Activated CD4-positive, CD25-positive, alpha-beta regulatory T cell treated with anti-CD3 and anti-CD28 coated beads, Interleukin-2, amount 50 U/mL, for 16 hours (primary cell): ENCODE measurements at regions not wholly inside any gene's neighbourhood (a gene's known extent, or its start where the extent isn't known, plus 50 kb on each side); places are given as distances from the start of the nearest gene placed in this dataset.

ENCODE experiments used
- DNase-seq: peaks from one replicate; pipeline ENCODE4 v3.0.0-alpha.2; 2020; ENCODE audit warnings: low read depth, low spot score

DNA sequence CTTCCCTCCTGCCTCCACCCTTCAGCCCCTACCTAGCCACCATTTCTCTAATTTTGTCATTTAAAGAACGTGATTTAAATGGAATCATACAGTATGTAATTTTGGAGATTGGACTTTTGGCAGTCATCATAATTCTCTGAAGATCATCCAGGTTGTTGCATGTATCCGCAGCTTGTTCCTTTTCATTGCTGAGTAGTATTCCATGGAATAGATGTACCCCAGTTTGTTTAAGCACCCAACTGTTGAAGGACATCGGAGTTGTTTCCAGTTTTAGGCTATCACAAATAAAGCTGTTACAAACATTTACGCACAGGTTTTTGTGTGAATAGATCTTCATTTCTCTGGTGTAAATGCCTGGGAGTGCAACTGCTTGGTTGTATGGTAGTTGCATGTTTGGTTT, 61.1 kb upstream of the PWP1 start:
- DNase-seq = no peak

DNA sequence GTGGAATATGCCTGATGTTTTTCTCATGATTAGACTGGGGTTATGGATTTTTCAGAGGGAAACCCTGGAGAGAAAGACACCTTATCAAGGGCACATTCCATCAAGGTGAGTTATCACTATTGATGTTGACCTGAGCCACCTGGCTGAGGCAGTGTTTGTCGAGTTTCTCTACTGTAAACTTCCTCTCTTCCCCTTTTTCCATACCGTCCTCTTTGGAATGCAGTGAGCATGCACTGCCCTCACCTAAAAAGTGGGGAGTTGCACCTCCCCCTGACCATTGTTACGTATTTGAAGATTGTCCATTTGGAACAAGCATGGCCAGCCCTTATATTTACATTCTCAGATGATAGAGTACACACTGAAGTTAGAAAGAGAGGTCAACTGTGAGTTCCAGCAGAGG, 53.9 kb upstream of the PWP1 start:
- DNase-seq = no peak

DNA sequence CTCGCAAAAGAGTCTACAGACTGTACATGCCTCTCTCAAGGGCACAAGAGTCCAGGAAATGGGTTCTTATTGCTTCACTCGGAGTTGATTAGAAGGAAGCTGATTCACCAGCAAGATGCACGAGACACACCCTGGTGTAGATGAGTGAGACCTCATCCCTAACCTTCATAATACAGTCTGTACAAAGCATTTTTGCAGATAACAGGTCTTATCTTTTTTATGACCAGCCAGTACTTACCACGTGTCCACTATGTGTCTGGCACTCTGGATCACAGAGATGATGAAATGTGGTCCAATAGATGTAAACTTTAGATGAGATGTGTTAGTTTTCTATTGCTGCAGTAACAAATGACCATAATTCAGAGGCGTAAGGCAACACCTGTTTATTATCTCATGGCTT, 53.4 kb upstream of the PWP1 start:
- no peak for DNase-seq

DNA sequence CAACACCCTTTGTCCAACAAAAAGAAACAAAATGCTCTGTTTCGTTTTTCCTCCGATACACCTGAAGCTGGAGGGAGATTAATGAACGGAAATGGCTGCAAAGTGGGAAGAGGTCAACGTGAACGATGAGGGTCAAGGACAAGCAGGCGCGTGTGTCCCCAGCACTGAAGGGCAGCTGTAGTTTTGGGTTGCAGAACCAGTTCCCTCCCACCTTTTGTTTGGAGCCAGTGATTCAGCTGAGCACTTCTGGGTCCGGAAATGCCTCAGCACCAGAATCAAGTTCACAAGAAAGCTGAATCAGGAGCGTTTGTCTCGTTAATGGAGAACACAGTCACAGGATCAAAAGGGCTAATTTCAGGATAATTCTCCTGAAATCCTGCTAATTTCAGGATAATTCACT, 51.1 kb upstream of the PWP1 start:
- no peak for DNase-seq

DNA sequence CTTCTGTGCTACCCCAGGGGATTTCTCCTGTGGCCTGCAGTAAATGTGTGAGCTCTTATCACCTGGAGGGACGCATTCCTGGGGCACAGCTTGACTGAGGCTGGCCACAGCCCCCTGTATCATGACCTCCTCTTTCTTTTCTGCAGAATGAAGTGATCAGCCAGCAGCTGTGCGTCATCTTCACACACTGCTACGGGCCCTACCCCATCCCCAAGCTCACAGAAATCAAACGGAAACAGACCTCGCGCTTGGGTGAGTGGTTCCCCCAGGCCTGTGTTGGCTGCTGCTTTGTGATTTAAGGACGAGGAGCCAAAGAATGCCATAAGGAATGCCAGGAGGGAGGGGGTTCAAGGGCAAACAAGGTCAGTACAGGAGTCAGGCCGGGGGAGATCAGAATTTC, 50.5 kb upstream of the PWP1 start:
- no peak for DNase-seq
